Upper lobe of right lung (tissue), 1 donor: ENCODE measurements at regions not wholly inside any gene's neighbourhood (a gene's known extent, or its start where the extent isn't known, plus 50 kb on each side); places are given as distances from the start of the nearest gene placed in this dataset.

Experiments used
- ATAC-seq: fragments of 200-7000 bp; cut with Tn5 transposase; one replicate; pipeline ENCODE4 v1.9.1; 2020; ENCODE audit warnings: mild to moderate bottlenecking, moderate library complexity
- DNase-seq: peaks from one replicate; pipeline ENCODE4 v3.0.0-alpha.2; 2020
- H3K27ac ChIP-seq: fragments of 200-600 bp; one replicate; pipeline ENCODE4 v1.8.0; 2022
- H3K27me3 ChIP-seq: fragments of 200-600 bp; one replicate; pipeline ENCODE4 v1.8.0; 2022; ENCODE audit warnings: mild to moderate bottlenecking
- H3K36me3 ChIP-seq: fragments of 200-600 bp; one replicate; pipeline ENCODE4 v1.8.0; 2022
- H3K4me1 ChIP-seq: fragments of 200-600 bp; one replicate; pipeline ENCODE4 v1.8.0; 2022
- H3K4me3 ChIP-seq: fragments of 200-600 bp; one replicate; pipeline ENCODE4 v1.8.0; 2022; ENCODE audit warnings: mild to moderate bottlenecking
- H3K9me3 ChIP-seq: fragments of 200-600 bp; one replicate; pipeline ENCODE4 v1.8.0; 2022
- CTCF ChIP-seq: fragments of 200-600 bp; IDR thresholded peaks from one replicate; pipeline ENCODE4 v1.8.0; 2022; ENCODE audit warnings: antibody characterized with exemption
- intact Hi-C: fragments of 100-400 bp; cut with DNase I; formaldehyde crosslinking; loops from one replicate; pipeline ENCODE4 v1.11.0; 2022
- donor health status: DM: no; HTN: yes; CAD: no; lungs with severe emphysema.

- DNase-seq, result no peak
- Histone ChIP-seq H3K4me3 (no peak overlapping the region), H3K27ac (no peak overlapping the region), H3K4me1 (no peaks in the 10 kb centered on the region), H3K9me3 (no peaks in the 10 kb centered on the region), H3K27me3 (no peaks in the 10 kb centered on the region), H3K36me3 (no peaks in the 10 kb centered on the region)
- ATAC-seq, result no peak
- TF ChIP-seq CTCF, result no peak
- intact Hi-C loops, result no loop called here
These were observed 369.2 kb downstream of the TLE4 start for GRCh38 chr9:79940919-79941318.

DNA sequence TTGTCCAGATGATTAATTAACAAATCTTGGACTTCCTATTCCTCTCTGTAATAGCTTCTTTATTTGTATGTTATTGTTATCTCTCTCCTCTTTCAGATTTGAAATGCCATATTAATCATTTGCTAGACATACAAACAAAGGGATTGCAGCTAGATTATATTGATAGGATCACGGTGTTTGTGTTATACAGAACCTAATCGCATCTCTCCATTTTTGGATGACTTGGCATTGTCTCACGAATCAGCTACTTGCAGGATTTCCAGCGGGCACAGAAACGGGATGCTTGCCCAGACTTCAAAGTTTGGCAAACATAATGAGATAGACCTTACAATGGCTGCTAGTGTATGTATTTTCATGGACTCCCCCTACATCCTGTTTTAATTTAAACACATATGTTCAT, 368.1 kb downstream of the TLE4 start:
- no peak overlapping the region for H3K4me3 ChIP-seq
- H3K27ac ChIP-seq, result no peak overlapping the region
- ATAC-seq (no peak), DNase-seq (no peak)
- H3K36me3 ChIP-seq, result no peaks in the 10 kb centered on the region
- H3K27me3 ChIP-seq, result no peaks in the 10 kb centered on the region
- H3K4me1 ChIP-seq, result no peaks in the 10 kb centered on the region
- intact Hi-C loops, result no loop called here
- H3K9me3 ChIP-seq, result no peaks in the 10 kb centered on the region
- no peak for TF ChIP-seq CTCF

DNA sequence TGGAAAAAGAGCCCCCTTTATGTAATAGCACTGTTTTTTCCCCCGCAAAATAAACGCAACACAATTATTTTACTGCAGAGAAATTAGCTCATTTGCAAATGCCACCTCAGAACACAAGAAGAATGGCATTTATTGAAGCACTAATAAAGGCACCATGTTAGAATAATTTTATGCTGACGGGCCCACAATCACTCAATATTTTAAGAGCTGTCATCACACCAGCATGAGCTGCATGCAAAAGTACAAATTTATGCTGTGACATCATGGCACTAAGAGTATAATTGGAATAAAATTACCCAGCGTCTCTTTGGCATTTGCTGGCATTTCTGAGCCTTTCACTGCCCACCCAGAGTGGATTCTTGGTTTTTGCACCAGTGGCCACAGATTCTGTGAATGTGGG, 364.6 kb downstream of the TLE4 start:
- no peaks in the 10 kb centered on the region for H3K36me3 ChIP-seq

GRCh38 chr9:79929285-79929684, 357.5 kb downstream of the TLE4 start:
- ATAC-seq, result no peak
- Histone ChIP-seq H3K27ac (no peak overlapping the region), H3K4me3 (no peak overlapping the region), H3K27me3 (no peaks in the 10 kb centered on the region), H3K36me3 (no peaks in the 10 kb centered on the region), H3K9me3 (no peaks in the 10 kb centered on the region), H3K4me1 (no peaks in the 10 kb centered on the region)
- intact Hi-C loops, result no loop called here
- no peak for DNase-seq
- TF ChIP-seq CTCF, result no peak

More for the DNA sequence above, 364.6 kb downstream of the TLE4 start:
- ATAC-seq (no peak), DNase-seq (no peak)
- no peak overlapping the region for H3K4me3 ChIP-seq
- no peaks in the 10 kb centered on the region for H3K27me3 ChIP-seq
- intact Hi-C loops, result no loop called here
- no peaks in the 10 kb centered on the region for H3K9me3 ChIP-seq
- no peak for TF ChIP-seq CTCF
- H3K4me1 ChIP-seq, result no peaks in the 10 kb centered on the region
- H3K27ac ChIP-seq, result no peak overlapping the region

DNA sequence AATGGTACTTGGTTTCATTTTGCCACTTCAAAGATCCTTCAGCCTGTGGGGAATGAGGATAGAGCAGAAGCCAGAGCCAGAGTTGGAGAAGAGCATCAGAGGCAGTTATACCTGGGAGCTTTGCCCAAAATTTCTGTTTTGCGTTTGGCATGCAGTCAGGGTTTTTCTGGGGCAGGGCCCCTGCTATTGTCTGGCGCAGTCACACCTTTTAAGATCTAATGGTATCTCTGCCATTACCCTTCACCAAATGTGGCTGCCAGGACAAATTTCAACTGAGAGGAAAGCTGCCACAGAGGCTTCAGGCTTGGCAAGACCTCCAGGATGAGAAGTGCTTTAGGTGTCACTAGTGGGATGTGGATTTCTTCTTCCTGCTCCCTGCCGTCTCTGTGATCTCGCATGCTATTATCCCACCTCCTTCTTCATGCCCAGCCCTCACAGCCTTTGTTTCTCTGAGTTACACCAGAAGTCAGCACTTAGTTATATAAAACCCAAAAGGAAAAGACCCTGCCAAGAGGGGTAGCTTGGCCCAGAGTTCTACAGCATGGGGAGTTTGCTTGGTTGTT, 357.0 kb downstream of the TLE4 start:
- H3K27ac ChIP-seq, result no peak overlapping the region
- no peaks in the 10 kb centered on the region for H3K27me3 ChIP-seq
- no peak for DNase-seq
- no peak for ATAC-seq
- TF ChIP-seq CTCF, result no peak
- no peak overlapping the region for H3K4me3 ChIP-seq
- intact Hi-C loops, result no loop called here
- no peaks in the 10 kb centered on the region for H3K4me1 ChIP-seq
- H3K9me3 ChIP-seq, result no peaks in the 10 kb centered on the region
- no peaks in the 10 kb centered on the region for H3K36me3 ChIP-seq

DNA sequence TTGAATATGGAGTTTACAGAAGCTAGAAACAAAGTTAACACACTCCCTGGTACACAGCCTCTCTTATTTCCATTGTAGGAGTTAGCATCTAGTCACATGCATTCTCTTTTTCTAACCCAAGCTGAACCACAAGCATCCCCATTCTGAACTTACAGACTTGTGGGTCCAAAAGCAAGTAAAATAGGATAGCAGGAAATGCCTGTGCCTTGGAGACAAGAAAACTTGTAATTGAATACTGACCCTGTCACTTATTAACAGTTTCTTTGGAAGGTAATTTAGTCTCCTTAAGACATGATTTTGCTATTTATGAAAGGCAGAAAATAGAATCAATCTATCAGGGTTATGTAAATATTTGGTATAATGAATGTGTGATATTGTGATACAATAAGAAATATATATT, 353.6 kb downstream of the TLE4 start:
- no peaks in the 10 kb centered on the region for H3K4me1 ChIP-seq

More for the DNA sequence above, 353.6 kb downstream of the TLE4 start:
- Histone ChIP-seq H3K9me3 (no peaks in the 10 kb centered on the region), H3K36me3 (no peaks in the 10 kb centered on the region), H3K27ac (no peak overlapping the region), H3K27me3 (no peaks in the 10 kb centered on the region), H3K4me3 (no peak overlapping the region)
- intact Hi-C loops, result no loop called here
- no peak for ATAC-seq
- no peak for DNase-seq
- no peak for TF ChIP-seq CTCF
